ENCODE measurements at regions not wholly inside any gene's neighbourhood (a gene's known extent, or its start where the extent isn't known, plus 50 kb on each side); places are given as distances from the start of the nearest gene placed in this dataset.

- ChIA-PET POLR2A (no interaction called here), CTCF (no interaction called here), RAD21 (ENCODE audit: low non-redundant PET in 1 of 2, low total read pairs in 2 of 2, uncharacterized antibody in 2 of 2, unreplicated experiment in 2 of 2) (no interaction called here)
- no peak overlapping the region for H3K4me2 ChIP-seq (ENCODE audit: low read length)
- no peak for DNase-seq (ENCODE audit: low read depth, low spot score)
- ATAC-seq = no peak
- no TSS peak for BruUV-seq (replicated peaks)
- no peak overlapping the region for H3K27ac ChIP-seq (ENCODE audit: low read depth, low read length)
- H2AFZ ChIP-seq (ENCODE audit: low read depth, low read length, poor library complexity, severe bottlenecking) = no peak overlapping the region
- no peaks in the 10 kb centered on the region for H4K20me1 ChIP-seq (ENCODE audit: insufficient read depth)
- no peak overlapping the region for H3K9ac ChIP-seq (ENCODE audit: low read length)
- no peak overlapping the region for H3K4me3 ChIP-seq (replicated peaks in 1 of 2; ENCODE audit: low read depth in 1 of 2, low read length in 2 of 2)
- intact Hi-C loops (cut with micrococcal nuclease) = no loop called here
- H3K36me3 ChIP-seq (ENCODE audit: control insufficient read depth in 1 of 2, insufficient read depth in 2 of 2, low read length in 2 of 2) = no peaks in the 10 kb centered on the region
- H3K4me1 ChIP-seq (ENCODE audit: control insufficient read depth in 1 of 2, insufficient read depth in 2 of 2, low read length in 2 of 2) = no peaks in the 10 kb centered on the region
- H3K79me2 ChIP-seq (ENCODE audit: insufficient read depth, low read length) = no peaks in the 10 kb centered on the region
- H3K27me3 ChIP-seq (ENCODE audit: insufficient read depth, low read length) = no peaks in the 10 kb centered on the region
- no peaks in the 10 kb centered on the region for H3K9me2 ChIP-seq (ENCODE audit: insufficient read depth)
- no peak for TF ChIP-seq EZH2phosphoT487 (IDR thresholded peaks at IDR 0.05; ENCODE audit: borderline replicate concordance)
- TF ChIP-seq ZBTB33 (IDR thresholded peaks at IDR 0.05; ENCODE audit: extremely low read depth, insufficient replicate concordance, low read length) = no peak
- no peak for TF ChIP-seq JUND (IDR thresholded peaks at IDR 0.05)
- TF ChIP-seq TCF7L2 (IDR thresholded peaks at IDR 0.05; ENCODE audit: borderline replicate concordance, extremely low read depth, insufficient read depth, insufficient read length) = no peak
- TF ChIP-seq, protein P1, sequence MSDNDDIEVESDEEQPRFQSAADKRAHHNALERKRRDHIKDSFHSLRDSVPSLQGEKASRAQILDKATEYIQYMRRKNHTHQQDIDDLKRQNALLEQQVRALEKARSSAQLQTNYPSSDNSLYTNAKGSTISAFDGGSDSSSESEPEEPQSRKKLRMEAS (IDR thresholded peaks at IDR 0.05) = no peak
- TF ChIP-seq POLR2AphosphoS5 (IDR thresholded peaks at IDR 0.05; ENCODE audit: low read depth, low read length) = no peak
- TF ChIP-seq, protein P2, sequence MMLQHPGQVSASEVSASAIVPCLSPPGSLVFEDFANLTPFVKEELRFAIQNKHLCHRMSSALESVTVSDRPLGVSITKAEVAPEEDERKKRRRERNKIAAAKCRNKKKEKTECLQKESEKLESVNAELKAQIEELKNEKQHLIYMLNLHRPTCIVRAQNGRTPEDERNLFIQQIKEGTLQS (IDR thresholded peaks at IDR 0.05) = no peak
- TF ChIP-seq CEBPB (IDR thresholded peaks at IDR 0.05; ENCODE audit: low read depth) = no peak
- no peak for TF ChIP-seq RAD21 (IDR thresholded peaks at IDR 0.05; ENCODE audit: low read depth)
- TF ChIP-seq CBX3 (IDR thresholded peaks at IDR 0.05; ENCODE audit: low read depth) = no peak
- H3K9me3 ChIP-seq (ENCODE audit: control insufficient read depth in 1 of 2, insufficient read depth in 1 of 2, low read depth in 1 of 2, low read length in 2 of 2) = no peaks in the 10 kb centered on the region
Measured at GRCh38 chr5:44245935-44246334, 143.3 kb downstream of the FGF10 start.
